Upper lobe of right lung (tissue), 1 donor: ENCODE measurements at regions not wholly inside any gene's neighbourhood (a gene's known extent, or its start where the extent isn't known, plus 50 kb on each side); places are given as distances from the start of the nearest gene placed in this dataset.
"Not testable (repeated sequence)": the region's sequence is repeated elsewhere in the genome, so short reads cannot be mapped to it uniquely, and the experiment has no call there.

Experiments used
- ATAC-seq: fragments of 200-7000 bp; cut with Tn5 transposase; one replicate; pipeline ENCODE4 v1.9.1; 2020; ENCODE audit warnings: mild to moderate bottlenecking, moderate library complexity
- DNase-seq: peaks from one replicate; pipeline ENCODE4 v3.0.0-alpha.2; 2020
- H3K27ac ChIP-seq: fragments of 200-600 bp; one replicate; pipeline ENCODE4 v1.8.0; 2022
- H3K27me3 ChIP-seq: fragments of 200-600 bp; one replicate; pipeline ENCODE4 v1.8.0; 2022; ENCODE audit warnings: mild to moderate bottlenecking
- H3K36me3 ChIP-seq: fragments of 200-600 bp; one replicate; pipeline ENCODE4 v1.8.0; 2022
- H3K4me1 ChIP-seq: fragments of 200-600 bp; one replicate; pipeline ENCODE4 v1.8.0; 2022
- H3K4me3 ChIP-seq: fragments of 200-600 bp; one replicate; pipeline ENCODE4 v1.8.0; 2022; ENCODE audit warnings: mild to moderate bottlenecking
- H3K9me3 ChIP-seq: fragments of 200-600 bp; one replicate; pipeline ENCODE4 v1.8.0; 2022
- CTCF ChIP-seq: fragments of 200-600 bp; IDR thresholded peaks from one replicate; pipeline ENCODE4 v1.8.0; 2022; ENCODE audit warnings: antibody characterized with exemption
- intact Hi-C: fragments of 100-400 bp; cut with DNase I; formaldehyde crosslinking; loops from one replicate; pipeline ENCODE4 v1.11.0; 2022
- donor health status: DM: no; HTN: yes; CAD: no; lungs with severe emphysema.

- no peak for TF ChIP-seq CTCF
- ATAC-seq, result no peak
- Histone ChIP-seq H3K9me3 (no peaks in the 10 kb centered on the region), H3K27ac (no peak overlapping the region), H3K4me3 (no peak overlapping the region), H3K36me3 (no peaks in the 10 kb centered on the region), H3K27me3 (no peaks in the 10 kb centered on the region), H3K4me1 (no peaks in the 10 kb centered on the region)
- no peak for DNase-seq
- intact Hi-C loops, result no loop called here
Measured at GRCh38 chr10:108612485-108612884, 1310.8 kb downstream of the XPNPEP1 start.

- intact Hi-C loops, result no loop called here
- no peak for TF ChIP-seq CTCF
- Histone ChIP-seq H3K9me3 (no peaks in the 10 kb centered on the region), H3K27me3 (no peaks in the 10 kb centered on the region), H3K4me3 (no peak overlapping the region), H3K27ac (no peak overlapping the region), H3K36me3 (no peaks in the 10 kb centered on the region), H3K4me1 (no peaks in the 10 kb centered on the region)
- no peak for ATAC-seq
- no peak for DNase-seq
Measured at GRCh38 chr10:108608860-108609259, 1314.5 kb downstream of the XPNPEP1 start.

GRCh38 chr10:108601851-108602250 lies 1321.5 kb downstream of the XPNPEP1 start:
- ATAC-seq (no peak), DNase-seq (no peak)
- intact Hi-C loops, result no loop called here
- no peak overlapping the region for H3K27ac ChIP-seq
- H3K4me3 ChIP-seq, result no peak overlapping the region
- H3K27me3 ChIP-seq, result no peaks in the 10 kb centered on the region
- TF ChIP-seq CTCF, result no peak
- H3K4me1 ChIP-seq, result no peaks in the 10 kb centered on the region
- no peaks in the 10 kb centered on the region for H3K9me3 ChIP-seq
- H3K36me3 ChIP-seq, result no peaks in the 10 kb centered on the region

- ATAC-seq, H3K4me1 ChIP-seq: not testable (repeated sequence)
Measured at GRCh38 chr10:108600511-108600910, 1322.8 kb downstream of the XPNPEP1 start.

GRCh38 chr10:108599317-108599716 lies 1324.0 kb downstream of the XPNPEP1 start:
- H3K4me1 ChIP-seq, H3K4me3 ChIP-seq, H3K9me3 ChIP-seq, H3K36me3 ChIP-seq, H3K27me3 ChIP-seq, DNase-seq, ATAC-seq, intact Hi-C loops, H3K27ac ChIP-seq: not testable (repeated sequence)

More at GRCh38 chr10:108600511-108600910, 1322.8 kb downstream of the XPNPEP1 start:
- intact Hi-C loops, H3K4me3 ChIP-seq, H3K27me3 ChIP-seq, H3K27ac ChIP-seq, DNase-seq, H3K36me3 ChIP-seq, H3K9me3 ChIP-seq: not testable (repeated sequence)

GRCh38 chr10:108598831-108599230 lies 1324.5 kb downstream of the XPNPEP1 start:
- Histone ChIP-seq H3K27ac (no peak overlapping the region), H3K36me3 (no peaks in the 10 kb centered on the region), H3K4me1 (no peaks in the 10 kb centered on the region), H3K27me3 (no peaks in the 10 kb centered on the region), H3K9me3 (no peaks in the 10 kb centered on the region), H3K4me3 (no peak overlapping the region)
- DNase-seq (no peak), ATAC-seq (no peak)
- TF ChIP-seq CTCF, result no peak
- intact Hi-C loops, result no loop called here

- intact Hi-C loops, result no loop called here
- Histone ChIP-seq H3K4me3 (no peak overlapping the region), H3K27me3 (no peaks in the 10 kb centered on the region), H3K36me3 (no peaks in the 10 kb centered on the region), H3K27ac (no peak overlapping the region), H3K9me3 (no peaks in the 10 kb centered on the region), H3K4me1 (no peaks in the 10 kb centered on the region)
- DNase-seq (no peak), ATAC-seq (no peak)
- TF ChIP-seq CTCF, result no peak
Measured at GRCh38 chr10:108598320-108598695, 1325.0 kb downstream of the XPNPEP1 start.
